SW480 (cell line): ENCODE measurements at regions not wholly inside any gene's neighbourhood (a gene's known extent, or its start where the extent isn't known, plus 50 kb on each side); places are given as distances from the start of the nearest gene placed in this dataset.
A peak's percentile ranks its signal among the peaks of the same experiment; 100 is the strongest.

Experiments
- DNase-seq: peaks from one replicate; pipeline ENCODE4 v3.0.0-alpha.2; 2016; ENCODE audit warnings: low spot score

- no peak for DNase-seq
Measured at GRCh38 chr15:62945063-62945462, 97.5 kb upstream of the TPM1 start.

DNA sequence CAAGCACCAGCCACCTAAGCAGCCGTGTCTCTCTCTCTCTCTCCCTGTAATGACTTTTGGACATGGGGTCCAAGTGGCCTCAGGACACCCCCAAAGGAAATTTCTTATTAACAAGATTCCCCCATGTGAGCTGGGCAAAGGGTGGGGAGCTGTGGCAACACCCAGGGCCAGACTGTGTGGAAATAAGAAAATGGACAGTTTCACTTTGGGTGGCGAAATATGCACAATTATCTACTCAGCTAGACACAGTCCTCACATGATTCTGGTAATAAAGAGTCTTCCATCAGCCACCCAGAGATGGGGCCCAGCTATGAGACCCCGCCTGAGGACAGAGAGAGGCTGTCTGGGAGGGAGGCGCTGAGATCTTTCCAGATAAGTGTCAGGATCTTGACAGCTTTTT is 96.8 kb upstream of the TPM1 start:
- DNase-seq, result no peak

- DNase-seq, result no peak
Measured at GRCh38 chr15:62946940-62947339, 95.6 kb upstream of the TPM1 start.

- no peak for DNase-seq
Measured at GRCh38 chr15:62950462-62950931, 92.0 kb upstream of the TPM1 start.

DNA sequence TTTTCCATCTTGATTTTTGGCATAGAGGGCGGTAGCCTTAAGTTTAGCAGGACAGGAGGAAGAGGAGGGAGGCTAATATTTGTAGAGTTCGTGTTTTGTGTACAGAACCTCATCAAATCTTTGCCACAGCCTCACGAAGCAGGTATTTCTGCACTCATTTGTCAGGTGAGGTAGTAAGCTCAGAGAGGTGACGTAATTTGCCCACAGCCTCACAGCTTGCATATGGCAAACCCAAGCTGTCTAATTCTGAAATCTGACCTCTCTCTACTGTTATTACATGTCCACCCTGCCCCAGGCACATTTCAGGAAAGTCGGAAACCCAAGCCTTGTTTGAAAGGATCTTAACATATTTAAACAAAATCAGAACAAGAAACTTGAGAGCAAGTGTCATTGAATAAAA is 91.1 kb upstream of the TPM1 start:
- no peak for DNase-seq

- DNase-seq, result no peak
Measured at GRCh38 chr15:62953021-62953420, 89.5 kb upstream of the TPM1 start.

DNA sequence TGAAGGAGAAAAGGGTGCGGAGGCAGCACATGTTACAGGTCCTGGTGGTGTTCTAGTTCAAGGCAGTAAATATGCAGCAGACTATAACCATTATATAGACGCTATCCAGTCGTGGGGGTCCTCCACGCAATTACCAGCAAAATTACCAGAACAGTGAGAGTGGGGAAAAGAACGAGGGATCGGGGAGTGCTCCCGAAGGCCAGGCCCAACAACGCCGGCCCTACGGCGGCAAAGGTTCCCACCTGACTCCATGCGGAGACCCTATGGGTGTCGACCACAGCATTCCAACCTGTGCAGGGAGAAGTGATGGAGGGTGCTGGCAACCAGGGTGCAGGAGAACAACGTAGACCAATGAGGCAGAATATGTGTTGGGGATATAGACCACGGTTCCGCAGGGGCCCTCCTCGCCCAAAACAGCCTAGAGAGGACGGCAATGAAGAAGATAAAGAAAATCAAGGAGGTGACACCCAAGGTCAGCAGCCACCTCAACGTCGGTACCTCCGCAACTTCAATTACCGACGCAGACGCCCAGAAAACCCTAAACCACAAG is 89.0 kb upstream of the TPM1 start:
- no peak for DNase-seq

DNA sequence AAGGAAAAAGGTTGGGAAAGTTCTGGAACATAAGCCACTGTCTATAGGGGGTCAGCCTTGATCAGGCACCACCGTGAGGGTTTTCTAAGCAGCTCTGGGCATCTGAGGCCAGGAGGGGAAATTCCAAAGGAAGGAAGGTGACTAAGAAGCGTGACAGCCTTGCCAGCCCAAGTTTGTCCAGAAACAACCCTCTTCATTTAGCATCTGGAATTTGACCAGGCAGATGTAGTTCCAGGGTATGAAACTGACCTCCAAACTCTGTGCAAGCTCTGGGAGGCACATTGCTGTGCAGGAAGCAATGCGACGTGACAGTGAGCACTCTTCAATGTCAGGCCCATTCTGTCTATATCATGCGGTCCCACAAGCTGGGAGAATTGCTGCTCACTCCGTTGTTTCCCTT is 85.4 kb upstream of the TPM1 start:
- no peak for DNase-seq

- DNase-seq, result no peak
Measured at GRCh38 chr15:62958528-62959363, 83.8 kb upstream of the TPM1 start.

- no peak for DNase-seq
Measured at GRCh38 chr15:62961134-62961533, 81.4 kb upstream of the TPM1 start.

GRCh38 chr15:62962101-62962995 is 80.2 kb upstream of the TPM1 start:
- DNase-seq, result no peak

DNA sequence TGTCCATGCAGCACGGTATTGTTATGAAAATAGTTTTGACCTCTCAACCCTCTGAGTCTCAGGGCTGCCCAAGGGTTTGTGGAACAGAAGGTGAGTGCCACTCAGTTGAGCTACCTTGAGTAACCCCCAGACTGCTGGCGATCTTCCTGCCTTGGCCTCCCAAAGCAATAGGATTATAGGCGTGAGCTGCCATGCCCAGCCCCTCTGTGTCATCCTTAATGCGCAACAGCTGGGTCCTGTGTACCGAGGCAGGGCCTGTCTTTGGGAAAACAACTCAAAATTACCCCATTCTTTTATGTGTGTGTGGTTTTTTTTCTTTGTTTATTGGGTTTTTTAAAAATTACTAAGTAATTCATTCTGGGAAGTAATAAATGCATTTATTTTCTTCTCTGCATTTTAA is 78.3 kb upstream of the TPM1 start:
- no peak for DNase-seq

- DNase-seq, result no peak
Measured at GRCh38 chr15:62966294-62967078, 76.1 kb upstream of the TPM1 start.

GRCh38 chr15:62968699-62969098 is 73.8 kb upstream of the TPM1 start:
- no peak for DNase-seq

GRCh38 chr15:62969442-62970089 is 73.0 kb upstream of the TPM1 start:
- DNase-seq, result no peak

GRCh38 chr15:62972814-62973213 is 69.7 kb upstream of the TPM1 start:
- no peak for DNase-seq

DNA sequence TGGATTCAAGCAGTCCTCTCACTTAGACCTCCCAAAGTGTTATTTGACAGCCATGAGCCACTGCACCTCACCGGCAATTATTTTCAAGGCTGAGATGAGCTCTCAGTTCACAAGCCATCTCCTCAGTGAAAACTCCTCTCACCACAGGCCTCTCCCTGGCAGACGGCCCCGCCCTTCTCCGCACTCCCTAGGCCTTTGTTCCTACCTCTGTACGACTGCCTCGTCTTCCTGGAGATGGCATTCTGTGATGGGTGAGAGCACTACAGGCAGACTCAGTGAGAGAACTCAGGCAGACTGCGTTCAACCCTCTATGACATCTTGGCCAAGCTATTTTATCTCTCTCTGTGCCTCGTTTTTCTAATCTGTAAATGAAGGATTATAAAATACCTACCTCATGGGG is 67.0 kb upstream of the TPM1 start:
- no peak for DNase-seq

DNA sequence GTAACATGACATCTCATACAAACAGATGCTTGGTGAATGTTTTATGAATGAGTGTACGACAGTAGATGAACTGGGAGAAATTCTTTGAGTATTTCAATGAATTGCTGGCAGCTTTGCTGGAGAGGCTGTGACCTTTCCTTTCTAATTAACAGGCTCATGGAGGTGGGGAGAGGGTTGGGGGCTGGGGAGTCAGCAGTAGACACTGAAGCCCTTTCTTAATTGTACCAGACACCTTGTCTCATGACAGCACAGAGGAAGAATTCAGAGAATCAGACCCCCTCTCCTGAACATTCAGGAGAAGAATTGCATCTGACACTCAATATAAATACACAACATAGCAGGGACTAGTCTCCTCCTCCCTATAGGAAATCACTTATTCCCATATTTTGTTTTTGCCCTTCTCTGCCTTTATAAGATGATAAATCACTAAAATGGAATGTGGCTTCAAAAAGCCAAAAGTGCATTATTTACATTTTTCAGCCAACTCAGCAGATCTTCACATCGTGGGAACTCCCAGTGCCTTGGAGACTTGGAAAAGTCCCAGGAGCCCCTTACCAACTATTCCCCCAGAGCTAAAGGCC is 66.2 kb upstream of the TPM1 start:
- no peak for DNase-seq

DNA sequence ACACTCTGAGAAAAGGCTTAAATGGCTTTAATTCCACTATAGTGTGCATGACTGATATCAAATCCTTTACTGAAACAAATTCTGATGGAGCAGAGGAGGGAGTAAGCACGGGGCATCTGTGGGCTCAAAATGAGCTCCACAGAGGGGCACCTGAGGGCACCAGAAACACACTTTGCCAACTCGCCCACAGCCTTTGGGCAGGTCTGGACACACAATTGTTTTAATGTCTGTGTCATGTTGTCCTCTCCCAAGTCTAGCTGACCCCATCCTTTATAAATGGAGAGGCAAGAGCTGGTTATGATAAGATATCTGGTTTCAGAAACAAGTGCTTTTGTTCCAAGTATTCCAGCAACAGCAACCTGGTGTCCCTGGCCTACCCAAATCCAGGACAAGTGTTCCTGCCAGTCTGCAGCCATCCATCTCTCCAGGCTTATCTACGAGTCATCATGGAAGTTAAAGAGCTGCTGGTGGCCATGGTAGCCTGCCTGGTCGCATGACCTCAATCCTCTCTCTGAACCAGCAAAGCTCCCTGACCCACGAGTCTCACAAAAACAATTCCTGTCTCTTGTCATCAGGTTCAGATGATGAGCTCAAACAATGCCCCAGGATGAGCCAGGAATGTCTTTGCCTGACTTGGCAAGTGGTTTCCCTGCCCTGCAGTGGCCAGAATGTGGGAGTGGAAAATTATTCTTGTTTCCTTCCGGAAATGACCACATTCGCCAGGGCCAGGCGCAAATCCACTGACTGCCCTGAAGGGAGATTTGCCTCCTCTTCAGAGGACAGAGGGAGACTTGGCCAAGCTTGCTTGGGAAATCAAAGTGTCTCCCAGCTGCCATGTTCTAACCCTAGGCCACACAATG is 64.4 kb upstream of the TPM1 start:
- peak; percentile 5 for DNase-seq

DNA sequence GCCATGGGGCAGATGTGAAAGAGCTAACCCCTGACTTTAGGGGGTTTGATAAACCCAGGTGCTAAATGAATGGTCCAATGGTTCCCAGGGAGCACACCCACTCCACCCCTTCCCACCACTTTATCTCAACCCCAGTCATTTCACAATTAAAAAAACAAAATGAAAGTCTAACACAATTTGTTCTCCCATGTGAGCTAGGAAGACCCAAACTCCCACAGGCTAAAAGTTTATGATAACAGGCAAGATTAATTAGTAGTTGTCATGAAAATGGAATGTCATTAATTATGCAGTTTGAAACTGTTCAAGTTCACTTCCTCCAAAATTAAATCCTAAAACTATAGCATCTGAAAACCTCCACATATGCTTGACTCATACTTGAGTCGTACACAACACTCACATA is 63.3 kb upstream of the TPM1 start:
- DNase-seq, result no peak
